Myocyte (in vitro differentiated cells): ENCODE measurements at regions not wholly inside any gene's neighbourhood (a gene's known extent, or its start where the extent isn't known, plus 50 kb on each side); places are given as distances from the start of the nearest gene placed in this dataset.

Experiments used
- DNase-seq: peaks from one replicate; pipeline ENCODE4 v3.0.0-alpha.2; 2012; ENCODE audit warnings: low read depth

GRCh38 chr15:69505956-69506556 is 53.4 kb downstream of the RPLP1 start:
- DNase-seq, result no peak

- DNase-seq, result no peak
Measured at GRCh38 chr15:69508659-69509058, 56.0 kb downstream of the RPLP1 start.

GRCh38 chr15:69509131-69509530 is 56.5 kb downstream of the RPLP1 start:
- no peak for DNase-seq

GRCh38 chr15:69510556-69510955 is 57.9 kb downstream of the RPLP1 start:
- no peak for DNase-seq

GRCh38 chr15:69511015-69511414 is 58.4 kb downstream of the RPLP1 start:
- no peak for DNase-seq

GRCh38 chr15:69511716-69512340 is 59.2 kb downstream of the RPLP1 start:
- no peak for DNase-seq

- DNase-seq, result no peak
Measured at GRCh38 chr15:69513450-69513960, 60.9 kb downstream of the RPLP1 start.

- no peak for DNase-seq
Measured at GRCh38 chr15:69513986-69514385, 61.4 kb downstream of the RPLP1 start.

- DNase-seq, result no peak
Measured at GRCh38 chr15:69515508-69515907, 62.9 kb downstream of the RPLP1 start.

- DNase-seq, result no peak
Measured at GRCh38 chr15:69515926-69516325, 63.3 kb downstream of the RPLP1 start.

GRCh38 chr15:69517052-69517451 is 64.4 kb downstream of the RPLP1 start:
- DNase-seq, result no peak

GRCh38 chr15:69518806-69519205 is 66.2 kb downstream of the RPLP1 start:
- no peak for DNase-seq

GRCh38 chr15:69520067-69520466 is 67.4 kb downstream of the RPLP1 start:
- DNase-seq, result no peak

- no peak for DNase-seq
Measured at GRCh38 chr15:69522361-69522760, 69.7 kb downstream of the RPLP1 start.

- peak; percentile 83 for DNase-seq
Measured at GRCh38 chr15:69523010-69524001, 70.7 kb downstream of the RPLP1 start.

- no peak for DNase-seq
Measured at GRCh38 chr15:69524296-69524695, 71.7 kb downstream of the RPLP1 start.

- DNase-seq, result no peak
Measured at GRCh38 chr15:69524814-69525213, 72.2 kb downstream of the RPLP1 start.

- no peak for DNase-seq
Measured at GRCh38 chr15:69525543-69525942, 72.9 kb downstream of the RPLP1 start.

- peak; percentile 51 for DNase-seq
Measured at GRCh38 chr15:69526081-69527061, 73.8 kb downstream of the RPLP1 start.

GRCh38 chr15:69529141-69529540 is 76.5 kb downstream of the RPLP1 start:
- no peak for DNase-seq
